Endothelial cell of umbilical vein (primary cell): ENCODE measurements at regions not wholly inside any gene's neighbourhood (a gene's known extent, or its start where the extent isn't known, plus 50 kb on each side); places are given as distances from the start of the nearest gene placed in this dataset.

Source experiments
- EZH2 ChIP-seq: IDR thresholded peaks from 2 replicates; pipeline ENCODE4 v1.6.1; 2012; ENCODE audit warnings: borderline replicate concordance, low read depth, mild to moderate bottlenecking, moderate library complexity, low read length, inconsistent platforms; ENCODE audit not compliant: severe bottlenecking
- FOS ChIP-seq: IDR thresholded peaks from 2 replicates; pipeline ENCODE4 v1.6.1; 2011; ENCODE audit warnings: mild to moderate bottlenecking, low read length, moderate library complexity, borderline replicate concordance; ENCODE audit not compliant: insufficient read depth
- POLR2A ChIP-seq: IDR thresholded peaks from 2 replicates; pipeline ENCODE4 v1.6.1; 2012; ENCODE audit warnings: low read depth, mild to moderate bottlenecking, control low read depth, low read length
- POLR2AphosphoS5 ChIP-seq: IDR thresholded peaks from 2 replicates; pipeline ENCODE4 v1.6.1; 2012; ENCODE audit warnings: low read depth, mild to moderate bottlenecking, control low read depth, low read length, moderate library complexity; ENCODE audit not compliant: insufficient read depth
- TF ChIP-seq, protein P1 (sequence below), 2 donors: IDR thresholded peaks; 1 replicate in 1 of 2; 2 replicates in 1 of 2; pipeline ENCODE4 v1.5.1; 2011; ENCODE audit warnings: low read length in 2 of 2, mild to moderate bottlenecking in 2 of 2, moderate library complexity in 2 of 2, control low read depth in 1 of 2, inconsistent platforms in 1 of 2, low read depth in 1 of 2; ENCODE audit not compliant: insufficient read depth in 1 of 2; ENCODE audit errors: extremely low read depth in 1 of 2

DNA sequence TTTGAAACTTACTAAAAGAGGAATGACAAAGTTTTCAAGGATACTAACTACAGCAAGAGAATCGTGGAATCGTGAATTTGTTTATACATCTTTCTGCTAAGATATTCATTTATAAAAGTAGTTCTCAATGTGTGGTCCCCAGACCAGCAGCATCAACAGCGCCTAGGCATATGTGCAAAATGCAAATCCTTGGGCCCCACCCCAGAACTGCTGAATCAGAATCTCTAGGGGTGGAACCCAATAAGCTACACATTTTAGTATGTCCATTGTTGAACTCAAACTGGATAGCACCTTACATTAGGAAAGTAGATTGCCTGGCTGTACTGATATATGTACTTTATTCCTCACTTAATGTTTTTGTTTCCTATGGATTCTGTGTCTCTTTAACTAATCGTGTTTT is 346.0 kb downstream of the MFSD1 start:
- TF ChIP-seq, protein P1, sequence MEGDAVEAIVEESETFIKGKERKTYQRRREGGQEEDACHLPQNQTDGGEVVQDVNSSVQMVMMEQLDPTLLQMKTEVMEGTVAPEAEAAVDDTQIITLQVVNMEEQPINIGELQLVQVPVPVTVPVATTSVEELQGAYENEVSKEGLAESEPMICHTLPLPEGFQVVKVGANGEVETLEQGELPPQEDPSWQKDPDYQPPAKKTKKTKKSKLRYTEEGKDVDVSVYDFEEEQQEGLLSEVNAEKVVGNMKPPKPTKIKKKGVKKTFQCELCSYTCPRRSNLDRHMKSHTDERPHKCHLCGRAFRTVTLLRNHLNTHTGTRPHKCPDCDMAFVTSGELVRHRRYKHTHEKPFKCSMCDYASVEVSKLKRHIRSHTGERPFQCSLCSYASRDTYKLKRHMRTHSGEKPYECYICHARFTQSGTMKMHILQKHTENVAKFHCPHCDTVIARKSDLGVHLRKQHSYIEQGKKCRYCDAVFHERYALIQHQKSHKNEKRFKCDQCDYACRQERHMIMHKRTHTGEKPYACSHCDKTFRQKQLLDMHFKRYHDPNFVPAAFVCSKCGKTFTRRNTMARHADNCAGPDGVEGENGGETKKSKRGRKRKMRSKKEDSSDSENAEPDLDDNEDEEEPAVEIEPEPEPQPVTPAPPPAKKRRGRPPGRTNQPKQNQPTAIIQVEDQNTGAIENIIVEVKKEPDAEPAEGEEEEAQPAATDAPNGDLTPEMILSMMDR (IDR thresholded peaks at IDR 0.05; ENCODE audit: extremely low read depth in 1 of 2, insufficient read depth in 1 of 2, low read depth in 1 of 2, low read length in 2 of 2) = no peak
- TF ChIP-seq EZH2 = no peak
- TF ChIP-seq FOS = no peak
- no peak for TF ChIP-seq POLR2A
- TF ChIP-seq POLR2AphosphoS5 = no peak
